HCT116 (cell line): ENCODE measurements at regions not wholly inside any gene's neighbourhood (a gene's known extent, or its start where the extent isn't known, plus 50 kb on each side); places are given as distances from the start of the nearest gene placed in this dataset.

Experiments used
- ATAC-seq: fragments of 200-7000 bp; cut with Tn5 transposase; 2 replicates; pipeline ENCODE4 v1.9.1; 2020; ENCODE audit warnings: mild to moderate bottlenecking, moderate library complexity
- BruUV-seq: library from RNA; stranded (reverse); fragments of 400-500 nt; replicated peaks from 2 replicates; lab custom pipeline; 2021; lab: Mats Ljungman, UMichigan
- CTCF ChIA-PET: fragments of 300-600 bp; sonication (Branson Sonifier 250); formaldehyde crosslinking; loops from one replicate; lab custom pipeline; 2021; ENCODE audit warnings: antibody characterized with exemption; lab: Charles Lee
- POLR2A ChIA-PET: fragments of 300-600, 350-600 bp; sonication (Branson Sonifier 250); formaldehyde crosslinking; loops from one replicate; lab custom pipeline; 2021; ENCODE audit warnings: antibody characterized with exemption; lab: Charles Lee
- RAD21 ChIA-PET, 2 experiments: fragments of 300-600 bp; sonication (Branson Sonifier 250); formaldehyde crosslinking; loops; one replicate each; lab custom pipeline; 2023; ENCODE audit warnings: low total read pairs in 2 of 2; ENCODE audit not compliant: uncharacterized antibody in 2 of 2, unreplicated experiment in 2 of 2, low non-redundant PET in 1 of 2; lab: Charles Lee
- DNase-seq: peaks from one replicate; pipeline ENCODE4 v3.0.0-alpha.2; 2010; ENCODE audit warnings: low read depth, low spot score
- H2AFZ ChIP-seq: fragments of 200-600 bp; shearing (Covaris generic), sonication (generic); 2 replicates; pipeline ENCODE4 v1.6.1; 2017; ENCODE audit warnings: low read depth, mixed run types, mixed read lengths, antibody characterized with exemption, low read length; ENCODE audit not compliant: poor library complexity, severe bottlenecking
- H3K27ac ChIP-seq: 2 replicates; pipeline ENCODE4 v1.5.1; 2012; ENCODE audit warnings: low read depth, low read length
- H3K27me3 ChIP-seq: fragments of 200-600 bp; sonication (generic); 2 replicates; pipeline ENCODE4 v1.6.1; 2016; ENCODE audit warnings: mixed run types, low read length, mixed read lengths; ENCODE audit not compliant: insufficient read depth
- H3K36me3 ChIP-seq, 2 experiments: fragments of 200-500 bp in 1 of 2; fragments of 200-600 bp in 1 of 2; sonication (Bioruptor generic) in 1 of 2; sonication (generic) in 1 of 2; 2 replicates each; pipeline versions ENCODE4 v1.5.1 to v1.6.1; 2014 to 2016; ENCODE audit warnings: low read length in 2 of 2, inconsistent platforms in 1 of 2, mixed read lengths in 1 of 2, mixed run types in 1 of 2; ENCODE audit not compliant: insufficient read depth in 2 of 2, control insufficient read depth in 1 of 2
- H3K4me1 ChIP-seq, 2 experiments: fragments of 200-600 bp in 1 of 2; sonication (generic) in 1 of 2; 2 replicates each; pipeline versions ENCODE4 v1.5.1 to v1.6.1; 2012 to 2017; ENCODE audit warnings: low read length in 2 of 2, inconsistent platforms in 1 of 2, mild to moderate bottlenecking in 1 of 2, mixed read lengths in 1 of 2, mixed run types in 1 of 2, moderate library complexity in 1 of 2; ENCODE audit not compliant: insufficient read depth in 2 of 2, control insufficient read depth in 1 of 2
- H3K4me2 ChIP-seq: fragments of 200-600 bp; sonication (generic); 2 replicates; pipeline ENCODE4 v1.6.1; 2017; ENCODE audit warnings: mixed run types, low read length, mixed read lengths
- H3K4me3 ChIP-seq, 2 experiments: fragments of 200-600 bp in 1 of 2; sonication (generic) in 1 of 2; replicated peaks in 1 of 2; 2 replicates each; pipeline ENCODE4 v1.5.1; 2011 to 2016; ENCODE audit warnings: low read length in 2 of 2, control low read depth in 1 of 2, low read depth in 1 of 2, mild to moderate bottlenecking in 1 of 2, mixed read lengths in 1 of 2, mixed run types in 1 of 2
- H3K79me2 ChIP-seq: fragments of 200-600 bp; sonication (generic); 2 replicates; pipeline ENCODE4 v1.6.1; 2017; ENCODE audit warnings: mild to moderate bottlenecking, mixed run types, low read length, moderate library complexity, mixed read lengths; ENCODE audit not compliant: insufficient read depth
- H3K9ac ChIP-seq: fragments of 200-600 bp; sonication (generic); 2 replicates; pipeline ENCODE4 v1.6.1; 2016; ENCODE audit warnings: low read length, mixed read lengths
- H3K9me2 ChIP-seq: fragments of 200-600 bp; sonication (generic), shearing (Covaris generic); 2 replicates; pipeline ENCODE4 v1.6.1; 2017; ENCODE audit warnings: mixed run types, mild to moderate bottlenecking, moderate library complexity; ENCODE audit not compliant: insufficient read depth
- H3K9me3 ChIP-seq, 2 experiments: fragments of 200-500 bp in 1 of 2; fragments of 200-600 bp in 1 of 2; sonication (Bioruptor generic) in 1 of 2; sonication (generic) in 1 of 2; 2 replicates each; pipeline ENCODE4 v1.6.1; 2014 to 2017; ENCODE audit warnings: low read length in 2 of 2, mixed read lengths in 2 of 2, inconsistent platforms in 1 of 2, low read depth in 1 of 2, mild to moderate bottlenecking in 1 of 2, mixed run types in 1 of 2, moderate library complexity in 1 of 2; ENCODE audit not compliant: control insufficient read depth in 1 of 2, insufficient read depth in 1 of 2
- H4K20me1 ChIP-seq: fragments of 200-600 bp; sonication (generic), shearing (Covaris generic); 2 replicates; pipeline ENCODE4 v1.6.1; 2017; ENCODE audit warnings: mixed run types, mild to moderate bottlenecking, moderate library complexity; ENCODE audit not compliant: insufficient read depth
- ATF3 ChIP-seq: IDR thresholded peaks from 2 replicates; pipeline ENCODE4 v1.6.1; 2012
- CBX3 ChIP-seq: IDR thresholded peaks from 2 replicates; pipeline ENCODE4 v1.6.1; 2012; ENCODE audit warnings: low read depth
- CEBPB ChIP-seq: IDR thresholded peaks from 2 replicates; pipeline ENCODE4 v1.6.1; 2012; ENCODE audit warnings: low read depth
- EGR1 ChIP-seq: IDR thresholded peaks from 2 replicates; pipeline ENCODE4 v1.6.1; 2012; ENCODE audit warnings: low read depth
- ELF1 ChIP-seq: IDR thresholded peaks from 2 replicates; pipeline ENCODE4 v1.6.1; 2012; ENCODE audit warnings: low read depth, borderline replicate concordance
- EZH2 ChIP-seq: fragments of 200-600 bp; sonication (generic); IDR thresholded peaks from 2 replicates; pipeline ENCODE4 v1.6.1; 2017; ENCODE audit warnings: antibody characterized with exemption, mixed run types
- FOSL1 ChIP-seq: IDR thresholded peaks from 2 replicates; pipeline ENCODE4 v1.6.1; 2012; ENCODE audit warnings: low read depth
- POLR2A ChIP-seq: IDR thresholded peaks from 2 replicates; pipeline ENCODE4 v1.7.0; 2011; ENCODE audit warnings: borderline replicate concordance; ENCODE audit not compliant: insufficient read depth, insufficient read length; ENCODE audit errors: extremely low read depth
- RAD21 ChIP-seq: IDR thresholded peaks from 2 replicates; pipeline ENCODE4 v1.6.1; 2012; ENCODE audit warnings: low read depth, mild to moderate bottlenecking
- REST ChIP-seq: IDR thresholded peaks from 2 replicates; pipeline ENCODE4 v1.6.1; 2012; ENCODE audit warnings: low read depth
- SP1 ChIP-seq: IDR thresholded peaks from 2 replicates; pipeline ENCODE4 v1.6.1; 2012; ENCODE audit warnings: low read depth
- TCF7L2 ChIP-seq: IDR thresholded peaks from 2 replicates; pipeline ENCODE4 v1.7.0; 2011; ENCODE audit warnings: borderline replicate concordance, inconsistent platforms; ENCODE audit not compliant: insufficient read depth, insufficient read length; ENCODE audit errors: extremely low read depth
- YY1 ChIP-seq: IDR thresholded peaks from 2 replicates; pipeline ENCODE4 v1.6.1; 2011; ENCODE audit warnings: low read length, low read depth, moderate library complexity, mild to moderate bottlenecking; ENCODE audit not compliant: insufficient replicate concordance; ENCODE audit errors: extremely low read depth
- ZFX ChIP-seq: fragments of 450-650 bp; IDR thresholded peaks from 2 replicates; pipeline ENCODE4 v1.6.1; 2017
- ZNF274 ChIP-seq: fragments of 200-500 bp; sonication (Bioruptor generic); IDR thresholded peaks from 2 replicates; pipeline ENCODE4 v1.6.1; 2014; ENCODE audit warnings: mild to moderate bottlenecking, low read depth, low read length, inconsistent platforms
- intact Hi-C: fragments of 100-400 bp; cut with micrococcal nuclease; formaldehyde crosslinking; loops from 2 replicates; pipeline ENCODE4 v1.10.0; 2022
- TF ChIP-seq, protein P1 (sequence below): IDR thresholded peaks from 2 replicates; pipeline ENCODE4 v1.6.1; 2011; ENCODE audit warnings: mild to moderate bottlenecking, low read length, moderate library complexity; ENCODE audit not compliant: insufficient replicate concordance; ENCODE audit errors: extremely low read depth

GRCh38 chr4:120329386-120329785 lies 262.7 kb upstream of the MAD2L1 start:
- Histone ChIP-seq H3K9me2 (no peaks in the 10 kb centered on the region), H3K27ac (no peak overlapping the region), H3K27me3 (no peaks in the 10 kb centered on the region), H3K4me3 (no peak overlapping the region), H3K4me2 (no peak overlapping the region), H3K79me2 (no peaks in the 10 kb centered on the region), H3K36me3 (no peaks in the 10 kb centered on the region), H3K4me1 (peaks cover 0 to 9% of the 10 kb centered on the region in 2 experiments; a peak in 1 of 4 replicates), H3K9me3 (no peaks in the 10 kb centered on the region), H3K9ac (no peak overlapping the region), H4K20me1 (no peaks in the 10 kb centered on the region), H2AFZ (no peak overlapping the region)
- intact Hi-C loops = no loop called here
- RAD21 ChIA-PET = no interaction called here
- POLR2A ChIA-PET = no interaction called here
- CTCF ChIA-PET = no interaction called here
- DNase-seq (no peak), ATAC-seq (no peak)
- TF ChIP-seq, protein P1, sequence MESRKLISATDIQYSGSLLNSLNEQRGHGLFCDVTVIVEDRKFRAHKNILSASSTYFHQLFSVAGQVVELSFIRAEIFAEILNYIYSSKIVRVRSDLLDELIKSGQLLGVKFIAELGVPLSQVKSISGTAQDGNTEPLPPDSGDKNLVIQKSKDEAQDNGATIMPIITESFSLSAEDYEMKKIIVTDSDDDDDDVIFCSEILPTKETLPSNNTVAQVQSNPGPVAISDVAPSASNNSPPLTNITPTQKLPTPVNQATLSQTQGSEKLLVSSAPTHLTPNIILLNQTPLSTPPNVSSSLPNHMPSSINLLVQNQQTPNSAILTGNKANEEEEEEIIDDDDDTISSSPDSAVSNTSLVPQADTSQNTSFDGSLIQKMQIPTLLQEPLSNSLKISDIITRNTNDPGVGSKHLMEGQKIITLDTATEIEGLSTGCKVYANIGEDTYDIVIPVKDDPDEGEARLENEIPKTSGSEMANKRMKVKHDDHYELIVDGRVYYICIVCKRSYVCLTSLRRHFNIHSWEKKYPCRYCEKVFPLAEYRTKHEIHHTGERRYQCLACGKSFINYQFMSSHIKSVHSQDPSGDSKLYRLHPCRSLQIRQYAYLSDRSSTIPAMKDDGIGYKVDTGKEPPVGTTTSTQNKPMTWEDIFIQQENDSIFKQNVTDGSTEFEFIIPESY = no peak
- no peak for TF ChIP-seq REST
- TF ChIP-seq FOSL1 = no peak
- no peak for TF ChIP-seq ATF3
- TF ChIP-seq EZH2 = no peak
- TF ChIP-seq ZNF274 = no peak
- no peak for TF ChIP-seq TCF7L2
- no peak for TF ChIP-seq RAD21
- TF ChIP-seq CEBPB = no peak
- TF ChIP-seq POLR2A = no peak
- no peak for TF ChIP-seq ZFX
- TF ChIP-seq ELF1 = no peak
- TF ChIP-seq EGR1 = no peak
- TF ChIP-seq CBX3 = no peak
- TF ChIP-seq YY1 = no peak
- no peak for TF ChIP-seq SP1
- no TSS peak for BruUV-seq
